Body of pancreas (tissue), 4 donors: ENCODE measurements at regions not wholly inside any gene's neighbourhood (a gene's known extent, or its start where the extent isn't known, plus 50 kb on each side); places are given as distances from the start of the nearest gene placed in this dataset.

Experiments
- CTCF ChIP-seq, 7 experiments: fragments of 450-650 bp in 4 of 7; fragments of 200-600 bp in 3 of 7; sonication (generic) in 3 of 7; IDR thresholded peaks; one replicate each; pipeline ENCODE4 v1.5.1; 2016 to 2019; ENCODE audit warnings: antibody characterized with exemption in 7 of 7
- POLR2A ChIP-seq, 3 donors: fragments of 450-650 bp; IDR thresholded peaks; one replicate each; pipeline ENCODE4 v1.6.1; 2016; ENCODE audit warnings: antibody characterized with exemption in 3 of 3, mild to moderate bottlenecking in 2 of 3

- TF ChIP-seq CTCF (IDR thresholded peaks at IDR 0.05) (no peak), POLR2A (IDR thresholded peaks at IDR 0.05) (no peak)
These were observed 99.7 kb upstream of the UGP2 start for GRCh38 chr2:63741884-63742579.
